ENCODE measurements at regions not wholly inside any gene's neighbourhood (a gene's known extent, or its start where the extent isn't known, plus 50 kb on each side); places are given as distances from the start of the nearest gene placed in this dataset.

DNA sequence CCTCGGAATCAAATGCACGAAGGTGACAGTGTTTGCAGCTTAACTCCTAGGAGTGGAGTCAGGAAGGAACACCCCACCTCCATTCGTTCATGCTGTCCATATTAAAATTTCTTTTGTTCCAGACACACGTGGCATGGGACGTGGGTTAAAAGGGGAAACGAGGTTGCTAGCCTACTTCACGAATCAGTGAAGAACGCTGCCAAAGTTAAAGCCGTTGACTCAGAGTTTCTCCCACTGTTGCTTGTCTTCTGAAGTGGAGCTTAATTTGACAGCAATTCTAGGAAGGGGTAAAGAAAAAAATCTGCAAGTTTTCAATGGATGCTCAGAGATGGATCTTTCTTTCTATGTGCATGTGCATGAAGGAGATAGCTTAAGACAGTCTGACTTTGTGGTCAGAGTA is 499.1 kb downstream of the CD83 start:
- no peak for DNase-seq

- DNase-seq, result no peak
These were observed 501.3 kb downstream of the CD83 start for GRCh38 chr6:14618759-14619418.

- DNase-seq, result no peak
These were observed 501.8 kb downstream of the CD83 start for GRCh38 chr6:14619419-14619781.

GRCh38 chr6:14620522-14620921 is 502.9 kb downstream of the CD83 start:
- no peak for DNase-seq

GRCh38 chr6:14621518-14621917 is 503.9 kb downstream of the CD83 start:
- DNase-seq, result no peak

DNA sequence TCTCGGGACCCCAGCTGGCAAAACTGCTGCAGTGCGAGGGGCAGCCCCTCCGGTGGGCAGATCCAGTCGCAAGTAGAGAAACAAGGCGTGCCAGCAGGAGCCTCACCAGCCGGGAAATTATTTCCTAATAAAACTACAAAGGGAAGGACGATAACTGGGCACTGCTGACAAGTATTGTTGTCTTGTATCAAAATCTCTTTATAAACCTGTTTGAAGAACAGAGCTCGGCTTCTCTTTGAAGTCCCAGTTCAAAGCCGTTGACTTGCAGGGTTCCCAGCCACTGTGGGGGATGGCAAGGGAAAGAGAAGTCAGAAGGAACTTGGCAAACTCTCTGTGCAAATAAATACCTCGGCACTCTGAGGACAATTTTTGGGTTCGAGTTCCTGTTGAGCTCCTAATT is 504.5 kb downstream of the CD83 start:
- no peak for DNase-seq

GRCh38 chr6:14622909-14623505 is 505.4 kb downstream of the CD83 start:
- DNase-seq, result no peak

GRCh38 chr6:14625173-14625895 is 507.8 kb downstream of the CD83 start:
- no peak for DNase-seq

GRCh38 chr6:14626556-14626955 is 509.0 kb downstream of the CD83 start:
- DNase-seq, result no peak

DNA sequence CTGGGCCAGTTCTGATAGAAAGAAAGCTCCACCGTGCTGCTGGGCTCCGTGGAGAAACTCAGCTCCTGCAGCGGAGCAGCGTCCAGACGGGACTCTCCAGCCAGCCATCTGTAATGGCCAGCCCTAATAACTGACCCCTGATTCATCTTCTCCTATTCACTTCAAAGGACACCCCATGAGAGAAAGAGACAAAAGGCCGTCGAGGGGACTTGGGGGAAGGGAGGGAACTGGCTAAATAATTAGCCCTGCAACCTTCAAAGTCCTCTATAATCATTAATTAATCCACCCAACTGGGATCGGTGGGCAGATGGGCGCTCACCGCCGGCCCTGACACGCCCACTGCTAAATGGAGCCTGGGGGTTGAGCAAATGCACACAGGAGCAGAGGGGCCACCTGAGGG is 512.4 kb downstream of the CD83 start:
- DNase-seq, result no peak

GRCh38 chr6:14633479-14633878 is 515.9 kb downstream of the CD83 start:
- no peak for DNase-seq

DNA sequence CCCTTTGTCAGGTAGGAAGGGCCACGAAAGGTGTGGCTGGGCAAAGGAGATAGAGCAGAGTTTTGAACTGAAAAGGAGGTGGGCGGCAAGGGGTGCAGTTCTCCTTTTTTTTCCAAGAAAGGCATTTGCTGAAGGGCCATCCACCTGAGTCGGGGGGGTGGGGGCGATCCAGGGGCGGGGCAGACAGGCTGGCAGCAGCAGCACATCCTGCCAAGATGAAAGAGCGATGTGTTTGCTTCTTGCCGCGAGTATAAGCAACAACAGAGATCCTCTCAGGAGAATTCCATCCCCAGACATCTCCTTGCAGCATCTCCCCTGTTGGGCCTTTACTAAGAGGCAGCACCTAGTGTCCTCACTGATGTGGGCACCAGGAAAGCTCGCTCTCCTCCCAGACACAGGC is 516.5 kb downstream of the CD83 start:
- no peak for DNase-seq

DNA sequence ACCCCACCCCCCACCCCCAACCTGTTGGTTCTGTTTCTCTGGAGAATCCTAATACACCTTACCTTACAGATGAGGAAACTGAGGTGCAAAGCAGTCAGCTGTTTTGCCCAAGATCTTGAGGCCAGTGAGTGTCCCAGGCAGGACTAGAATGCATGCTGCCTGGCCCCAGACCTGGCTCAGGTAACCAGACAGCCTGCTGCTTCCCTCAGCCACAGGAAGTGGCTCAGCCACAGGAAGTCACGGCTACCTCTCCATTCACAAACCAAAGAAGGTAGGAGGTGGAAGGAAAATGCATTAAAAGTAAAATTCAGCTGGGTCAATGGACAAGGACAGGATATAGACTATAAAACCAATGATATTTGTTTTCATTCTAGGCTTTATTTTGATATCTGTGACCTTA is 517.6 kb downstream of the CD83 start:
- DNase-seq, result no peak

DNA sequence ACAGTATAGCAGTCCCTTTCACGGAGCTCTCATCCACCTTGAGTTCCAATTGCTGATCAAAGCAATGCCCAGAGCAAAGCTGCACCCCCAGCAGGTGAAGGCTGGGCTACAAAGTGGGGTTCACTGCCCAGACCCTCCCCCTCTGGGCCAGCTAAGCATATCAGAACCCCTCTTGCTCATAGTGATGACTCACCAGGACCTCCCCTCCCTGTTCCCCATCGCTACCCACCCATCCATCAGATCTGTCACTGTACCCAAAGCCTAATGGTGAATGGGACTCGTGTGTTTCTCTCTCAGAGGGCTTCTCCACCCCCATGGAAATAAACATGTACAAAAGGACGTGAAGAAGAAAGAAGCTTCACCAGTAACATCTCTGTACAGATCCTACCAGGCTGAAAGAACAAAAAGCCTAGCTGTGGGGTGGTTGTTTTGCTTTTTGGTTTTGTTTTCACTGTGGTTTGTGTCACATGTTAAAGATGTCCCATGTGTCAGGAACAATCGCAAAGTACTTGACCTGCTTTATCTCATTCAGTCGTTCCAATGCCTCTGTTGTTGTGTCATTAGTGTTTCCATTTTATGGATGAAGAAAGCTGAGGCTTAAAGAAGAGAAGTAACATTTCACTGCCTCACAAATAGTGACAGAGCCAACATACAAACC is 518.5 kb downstream of the CD83 start:
- no peak for DNase-seq

DNA sequence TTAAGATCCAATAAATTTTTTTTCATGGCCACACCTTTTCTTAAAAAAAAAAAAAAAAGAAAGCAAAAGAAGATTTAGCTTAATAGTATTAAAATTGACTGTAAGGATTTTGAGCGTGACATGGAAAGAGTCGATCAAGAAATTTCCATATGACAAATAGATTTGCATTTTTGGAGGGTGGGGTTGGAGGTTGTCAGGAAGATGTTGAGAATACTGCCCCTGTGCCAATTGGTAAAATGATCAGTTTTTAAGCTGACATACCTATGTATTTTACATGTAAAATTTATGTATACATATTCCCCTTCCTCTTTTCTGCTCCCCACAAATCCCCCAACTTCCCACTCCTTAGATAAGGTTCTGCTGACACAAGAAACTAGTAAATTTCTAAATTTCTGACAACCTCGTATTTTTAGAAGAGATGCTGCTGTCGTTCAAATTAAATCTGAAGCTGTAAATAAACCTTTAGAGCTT is 520.9 kb downstream of the CD83 start:
- no peak for DNase-seq

DNA sequence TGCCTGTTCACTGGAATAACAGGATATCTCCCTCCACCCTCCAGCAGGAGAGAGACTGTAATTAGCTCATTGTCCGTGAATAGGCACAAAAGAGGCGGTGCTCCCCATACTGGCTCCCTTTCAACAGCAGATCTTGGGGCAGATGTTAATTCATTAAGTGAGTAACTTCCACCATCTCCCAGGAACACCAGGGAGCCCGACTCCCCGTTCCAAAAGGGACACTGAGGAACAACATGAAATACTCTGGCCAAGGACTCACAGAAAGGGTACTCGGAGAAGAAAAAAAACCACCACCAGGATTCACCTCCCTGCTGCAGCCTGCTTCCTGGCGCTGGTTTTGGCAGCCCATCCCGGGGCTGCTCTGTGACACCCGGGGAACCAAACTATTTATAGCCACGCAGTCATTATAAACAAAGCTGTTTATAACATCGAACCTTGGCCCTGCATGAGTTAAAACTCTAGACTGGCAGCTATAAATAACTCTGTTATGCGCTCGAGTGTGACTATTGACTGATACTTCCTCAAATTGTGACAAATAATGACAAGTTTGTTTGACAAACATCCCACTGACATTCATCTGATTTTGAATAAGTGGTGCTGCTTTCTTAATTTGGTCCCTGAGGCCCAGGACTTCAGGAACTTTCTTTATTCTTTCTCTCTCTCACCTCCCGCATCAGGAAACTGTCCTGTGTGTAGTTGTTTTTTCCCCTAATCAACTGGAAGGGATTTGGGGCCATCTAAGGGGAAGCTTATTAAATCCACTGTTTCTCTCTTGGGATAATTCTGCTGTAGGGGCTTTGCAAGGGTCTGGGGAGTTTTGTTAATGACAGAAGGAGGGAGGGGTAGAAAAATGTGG is 521.6 kb downstream of the CD83 start:
- DNase-seq, result no peak

GRCh38 chr6:14639983-14640599 is 522.5 kb downstream of the CD83 start:
- DNase-seq, result no peak

- no peak for DNase-seq
These were observed 523.1 kb downstream of the CD83 start for GRCh38 chr6:14640631-14641030.

- DNase-seq, result no peak
These were observed 524.0 kb downstream of the CD83 start for GRCh38 chr6:14641423-14642135.

- no peak for DNase-seq
These were observed 524.5 kb downstream of the CD83 start for GRCh38 chr6:14642136-14642505.

DNA sequence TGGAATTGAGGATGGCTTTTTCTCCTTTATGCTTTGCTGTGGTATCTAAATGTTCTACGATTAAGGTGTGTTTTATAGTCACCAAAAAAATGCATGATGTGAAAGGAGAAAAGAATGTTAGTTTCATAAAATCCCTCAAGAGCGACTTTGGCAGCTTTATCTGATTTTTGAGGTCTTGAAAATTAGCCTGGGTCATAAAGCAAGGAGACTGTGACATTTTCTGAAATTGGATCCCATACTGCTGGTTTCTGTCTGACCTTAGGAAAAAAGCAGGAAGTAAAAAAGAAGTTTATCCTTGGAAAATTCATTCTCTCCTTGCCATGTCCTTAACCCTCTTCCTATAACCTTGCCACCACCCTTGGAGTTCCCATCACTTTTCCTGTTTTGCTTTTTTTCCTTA is 525.3 kb downstream of the CD83 start:
- no peak for DNase-seq

Measured in occipital lobe (tissue), 1 donor.